ENCODE measurements at regions not wholly inside any gene's neighbourhood (a gene's known extent, or its start where the extent isn't known, plus 50 kb on each side); places are given as distances from the start of the nearest gene placed in this dataset.

DNA sequence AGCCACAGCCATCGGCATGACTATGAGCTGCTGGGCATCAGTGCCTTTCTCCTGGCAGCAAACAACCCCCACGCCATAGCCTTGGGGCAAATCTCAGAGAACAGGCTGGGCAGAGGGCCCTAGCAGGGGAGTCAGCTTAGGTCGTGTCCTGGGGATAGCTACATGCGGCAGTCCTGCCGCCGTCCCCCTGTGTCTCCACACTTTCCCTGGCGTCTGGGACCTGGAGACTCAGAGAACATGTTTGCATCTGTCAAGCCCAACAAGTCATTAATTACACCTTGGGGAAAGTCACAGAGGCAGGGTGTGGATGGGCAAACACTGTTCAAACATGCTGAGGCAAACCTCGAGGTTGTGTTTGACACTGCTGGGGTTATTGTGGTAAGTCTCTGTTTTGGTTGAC, 123.6 kb downstream of the C5orf15 start:
- no peak for ATAC-seq
- TF ChIP-seq, protein P1, sequence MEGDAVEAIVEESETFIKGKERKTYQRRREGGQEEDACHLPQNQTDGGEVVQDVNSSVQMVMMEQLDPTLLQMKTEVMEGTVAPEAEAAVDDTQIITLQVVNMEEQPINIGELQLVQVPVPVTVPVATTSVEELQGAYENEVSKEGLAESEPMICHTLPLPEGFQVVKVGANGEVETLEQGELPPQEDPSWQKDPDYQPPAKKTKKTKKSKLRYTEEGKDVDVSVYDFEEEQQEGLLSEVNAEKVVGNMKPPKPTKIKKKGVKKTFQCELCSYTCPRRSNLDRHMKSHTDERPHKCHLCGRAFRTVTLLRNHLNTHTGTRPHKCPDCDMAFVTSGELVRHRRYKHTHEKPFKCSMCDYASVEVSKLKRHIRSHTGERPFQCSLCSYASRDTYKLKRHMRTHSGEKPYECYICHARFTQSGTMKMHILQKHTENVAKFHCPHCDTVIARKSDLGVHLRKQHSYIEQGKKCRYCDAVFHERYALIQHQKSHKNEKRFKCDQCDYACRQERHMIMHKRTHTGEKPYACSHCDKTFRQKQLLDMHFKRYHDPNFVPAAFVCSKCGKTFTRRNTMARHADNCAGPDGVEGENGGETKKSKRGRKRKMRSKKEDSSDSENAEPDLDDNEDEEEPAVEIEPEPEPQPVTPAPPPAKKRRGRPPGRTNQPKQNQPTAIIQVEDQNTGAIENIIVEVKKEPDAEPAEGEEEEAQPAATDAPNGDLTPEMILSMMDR (IDR thresholded peaks at IDR 0.05): no peak
- Histone ChIP-seq H3K27me3 (ENCODE audit: low read depth) (no peaks in the 10 kb centered on the region), H3K36me3 (no peaks in the 10 kb centered on the region), H3K4me1 (no peaks in the 10 kb centered on the region), H3K27ac (no peak overlapping the region), H3K4me3 (no peak overlapping the region), H3K9me3 (no peaks in the 10 kb centered on the region)
- no peak for DNase-seq
- intact Hi-C loops (cut with DNase I): no loop called here

GRCh38 chr5:133843911-133844310, 124.5 kb downstream of the C5orf15 start:
- Histone ChIP-seq H3K36me3 (no peaks in the 10 kb centered on the region), H3K27me3 (ENCODE audit: low read depth) (no peaks in the 10 kb centered on the region), H3K4me3 (no peak overlapping the region), H3K27ac (no peak overlapping the region), H3K4me1 (no peaks in the 10 kb centered on the region), H3K9me3 (no peaks in the 10 kb centered on the region)
- intact Hi-C loops (cut with DNase I): no loop called here
- ATAC-seq (no peak), DNase-seq (no peak)
- TF ChIP-seq, protein P1 (IDR thresholded peaks at IDR 0.05): no peak

GRCh38 chr5:133842846-133843611, 125.4 kb downstream of the C5orf15 start:
- Histone ChIP-seq H3K27ac (no peak overlapping the region), H3K9me3 (no peaks in the 10 kb centered on the region), H3K4me3 (no peak overlapping the region), H3K27me3 (ENCODE audit: low read depth) (no peaks in the 10 kb centered on the region), H3K4me1 (no peaks in the 10 kb centered on the region), H3K36me3 (no peaks in the 10 kb centered on the region)
- TF ChIP-seq, protein P1 (IDR thresholded peaks at IDR 0.05): no peak
- intact Hi-C loops (cut with DNase I): no loop called here
- no peak for ATAC-seq
- DNase-seq: no peak

DNA sequence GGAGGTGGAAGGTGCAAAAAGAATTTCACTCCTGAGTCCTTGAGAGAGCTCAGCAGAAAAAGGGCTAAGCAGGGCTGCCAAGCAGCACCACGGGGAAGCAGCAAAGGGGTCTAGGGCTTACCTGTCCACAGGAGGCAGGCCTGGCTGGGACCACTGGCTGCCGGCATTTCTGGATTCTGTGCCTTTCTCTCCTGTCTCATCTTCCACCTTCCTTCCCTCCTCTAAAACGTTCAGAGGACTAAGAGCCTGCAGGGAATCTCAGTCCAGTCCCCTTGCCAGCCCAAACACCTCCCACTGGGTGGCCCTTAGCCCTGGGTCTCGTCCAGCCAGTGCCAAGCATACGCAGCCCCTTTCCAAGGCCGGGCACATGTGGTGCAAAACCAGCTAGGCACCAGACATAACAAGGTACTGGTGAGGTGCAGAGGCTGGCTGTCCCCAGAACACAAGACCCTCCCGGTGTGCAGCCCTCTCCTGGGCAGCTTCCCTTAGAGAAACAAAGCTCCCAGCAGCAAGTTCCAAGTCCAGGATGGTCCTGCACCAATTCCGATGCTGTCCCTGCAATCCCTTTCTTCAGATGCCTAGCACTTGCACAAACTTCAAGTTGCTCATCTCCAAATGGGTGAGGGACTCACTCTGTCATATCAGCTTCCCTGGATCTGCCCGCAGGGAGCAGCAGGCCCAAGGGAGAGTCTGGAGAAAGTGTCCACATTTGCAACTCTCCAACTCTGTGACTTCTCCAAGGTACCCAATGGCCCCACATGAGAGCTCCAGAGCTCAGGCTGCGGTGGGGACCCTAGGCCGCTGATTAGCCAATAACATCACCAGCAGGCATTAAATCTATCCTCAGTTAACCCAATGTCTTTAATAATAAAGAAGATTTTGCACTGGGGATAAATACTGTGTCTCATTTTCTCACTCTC, 126.3 kb downstream of the C5orf15 start:
- no peak overlapping the region for H3K27ac ChIP-seq
- ATAC-seq (no peak), DNase-seq (no peak)
- no peaks in the 10 kb centered on the region for H3K9me3 ChIP-seq
- TF ChIP-seq, protein P1 (IDR thresholded peaks at IDR 0.05): no peak
- intact Hi-C loops (cut with DNase I): no loop called here
- H3K4me1 ChIP-seq: no peaks in the 10 kb centered on the region
- H3K27me3 ChIP-seq (ENCODE audit: low read depth): no peaks in the 10 kb centered on the region
- H3K4me3 ChIP-seq: no peak overlapping the region
- H3K36me3 ChIP-seq: no peaks in the 10 kb centered on the region

GRCh38 chr5:133840168-133840567, 128.3 kb downstream of the C5orf15 start:
- TF ChIP-seq, protein P1 (IDR thresholded peaks at IDR 0.05): no peak
- Histone ChIP-seq H3K27me3 (ENCODE audit: low read depth) (no peaks in the 10 kb centered on the region), H3K4me3 (no peak overlapping the region), H3K36me3 (no peaks in the 10 kb centered on the region), H3K27ac (no peak overlapping the region), H3K4me1 (no peaks in the 10 kb centered on the region), H3K9me3 (no peaks in the 10 kb centered on the region)
- intact Hi-C loops (cut with DNase I): no loop called here
- DNase-seq: no peak
- no peak for ATAC-seq
